NCI-H1436 (cell line): ENCODE measurements at regions not wholly inside any gene's neighbourhood (a gene's known extent, or its start where the extent isn't known, plus 50 kb on each side); places are given as distances from the start of the nearest gene placed in this dataset.
"Not testable (repeated sequence)": the region's sequence is repeated elsewhere in the genome, so short reads cannot be mapped to it uniquely, and the experiment has no call there.

Experiments used
- DNase-seq: peaks from one replicate; lab custom pipeline; 2025; lab: John Stamatoyannopoulos, UW

DNA sequence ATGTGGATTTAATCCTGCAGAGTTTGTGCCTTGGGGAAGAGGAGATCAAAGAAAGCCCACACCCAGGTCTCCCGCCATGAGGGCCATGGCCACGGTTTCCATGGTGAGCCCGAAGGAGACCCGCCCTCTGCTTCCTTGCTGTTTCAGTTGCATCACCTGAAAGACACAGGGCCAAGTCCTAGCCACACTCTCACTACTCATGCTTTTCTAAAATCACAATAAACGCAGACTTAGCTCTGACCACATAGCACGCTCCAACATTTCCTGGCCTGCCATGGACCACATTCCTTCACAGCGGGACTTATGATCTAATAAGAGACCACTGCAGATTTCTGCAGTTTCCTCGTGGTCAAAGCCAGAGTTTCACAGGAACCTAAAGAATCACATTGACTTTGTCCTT is 426.0 kb upstream of the NR3C2 start:
- no peak for DNase-seq

DNA sequence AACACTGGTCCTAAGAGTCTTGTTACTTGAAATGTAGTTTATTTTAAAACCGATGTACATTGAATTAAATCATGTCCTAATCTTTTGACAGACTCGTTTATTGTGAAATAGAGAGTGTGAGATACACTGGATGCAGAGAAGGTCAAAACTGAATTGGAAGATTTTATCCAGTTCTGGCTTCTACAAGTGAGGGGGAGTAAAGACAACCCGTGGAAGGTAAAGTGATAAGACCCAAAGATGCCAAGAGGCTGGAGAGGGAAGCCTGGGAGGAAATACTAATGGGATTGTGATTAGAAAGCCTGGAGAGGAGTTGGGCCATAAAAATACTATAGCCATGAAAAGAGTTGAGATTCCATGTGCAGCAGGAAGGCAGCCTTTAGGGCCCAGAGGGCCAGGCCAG is 424.5 kb upstream of the NR3C2 start:
- DNase-seq: no peak

GRCh38 chr4:148857973-148858534 is 415.8 kb upstream of the NR3C2 start:
- DNase-seq: no peak

GRCh38 chr4:148857239-148857972 is 415.2 kb upstream of the NR3C2 start:
- no peak for DNase-seq

GRCh38 chr4:148854203-148854602 is 412.0 kb upstream of the NR3C2 start:
- DNase-seq: no peak

GRCh38 chr4:148852092-148852699 is 410.0 kb upstream of the NR3C2 start:
- no peak for DNase-seq

GRCh38 chr4:148850257-148850995 is 408.2 kb upstream of the NR3C2 start:
- no peak for DNase-seq

DNA sequence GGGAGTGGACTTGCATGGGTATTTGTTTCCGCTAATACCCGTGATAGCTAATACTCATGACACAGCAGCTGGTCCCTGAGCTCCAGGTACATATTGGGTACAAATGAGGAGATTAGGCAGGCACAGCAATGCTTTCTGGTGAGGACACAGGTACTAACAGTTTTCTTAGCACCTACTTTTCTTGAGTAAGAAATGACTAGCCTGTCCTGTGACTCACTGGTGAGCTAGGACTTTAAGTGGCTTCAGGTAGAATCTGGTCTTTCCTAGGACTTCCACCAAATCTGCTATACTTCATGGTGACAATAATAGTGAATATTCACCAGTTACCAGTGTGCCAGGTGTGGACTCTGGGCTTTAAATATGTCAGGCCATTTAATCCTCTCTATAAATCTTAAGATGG is 407.4 kb upstream of the NR3C2 start:
- no peak for DNase-seq

DNA sequence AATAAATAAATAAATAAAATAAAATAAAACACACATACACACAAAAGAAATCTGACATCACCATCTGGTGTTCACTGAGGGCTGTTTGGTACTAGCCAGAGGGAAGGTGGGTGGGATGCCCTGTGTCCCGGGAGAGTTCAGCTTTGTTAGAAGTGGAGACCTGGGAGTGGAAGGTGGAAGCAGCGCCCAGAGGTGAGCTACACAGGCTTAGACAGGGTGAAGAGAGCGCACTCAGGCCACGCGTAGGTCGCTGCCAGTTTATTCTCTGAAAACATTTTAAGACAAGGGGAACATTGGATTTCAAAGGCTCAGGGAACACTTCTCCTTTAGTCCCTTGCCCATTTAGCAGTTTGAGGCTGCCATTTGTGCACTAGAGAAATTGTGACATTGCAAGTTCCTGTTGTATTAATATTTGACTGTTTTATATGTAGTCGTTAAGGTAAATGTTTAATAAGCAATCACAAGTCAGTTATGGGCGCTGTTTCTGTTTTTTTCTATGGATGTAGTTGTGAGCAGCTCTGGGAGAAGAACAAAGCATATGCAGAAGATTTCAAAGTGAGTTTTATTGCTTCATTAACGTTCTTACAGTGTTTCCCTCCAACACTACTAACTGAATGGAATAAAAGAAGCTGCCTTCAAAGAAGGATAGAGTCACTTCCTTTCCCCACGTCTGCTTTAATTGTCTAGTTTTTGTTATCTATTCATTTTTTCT is 405.5 kb upstream of the NR3C2 start:
- no peak for DNase-seq

GRCh38 chr4:148845609-148846008 is 403.4 kb upstream of the NR3C2 start:
- no peak for DNase-seq

DNA sequence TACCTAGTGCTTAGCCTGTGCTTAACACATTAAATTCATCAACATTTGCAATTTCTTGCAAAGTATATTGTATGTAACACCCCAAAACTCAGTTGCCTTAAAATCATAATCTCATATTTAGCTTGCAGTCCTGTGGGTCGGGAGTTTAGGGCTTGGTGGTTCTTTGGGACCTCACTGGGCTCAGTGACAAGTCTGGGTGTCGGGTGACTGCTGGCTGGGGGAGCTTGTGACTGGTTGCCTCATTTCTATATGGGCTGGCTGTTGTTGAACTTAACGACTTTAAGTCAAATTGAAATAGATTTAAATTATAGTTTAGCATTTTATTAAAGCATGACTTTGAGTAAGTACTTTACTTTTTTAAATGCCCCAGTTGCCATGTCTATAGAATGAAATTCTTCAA is 401.4 kb upstream of the NR3C2 start:
- DNase-seq: no peak

- DNase-seq: no peak
These were observed 400.6 kb upstream of the NR3C2 start for GRCh38 chr4:148842843-148843242.

DNA sequence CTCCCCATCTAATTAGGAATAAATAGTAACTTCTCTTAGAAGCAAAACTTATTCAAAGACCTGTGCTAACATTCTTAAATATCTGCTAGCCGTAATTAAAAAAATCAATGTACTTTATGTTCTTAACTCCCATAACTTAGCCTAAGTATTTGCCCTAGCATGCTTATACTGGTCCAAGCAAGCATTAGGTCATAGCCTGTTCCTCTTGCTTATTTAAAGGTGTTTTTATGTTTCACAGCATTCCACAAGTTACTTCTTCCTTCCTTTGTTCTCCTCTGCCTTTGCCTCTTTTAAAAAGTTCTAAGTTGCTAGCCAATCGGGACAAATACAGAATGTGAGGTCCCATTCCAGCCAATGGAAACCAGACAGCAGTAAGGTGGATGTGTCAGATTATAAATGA is 395.4 kb upstream of the NR3C2 start:
- DNase-seq: not testable (repeated sequence)

DNA sequence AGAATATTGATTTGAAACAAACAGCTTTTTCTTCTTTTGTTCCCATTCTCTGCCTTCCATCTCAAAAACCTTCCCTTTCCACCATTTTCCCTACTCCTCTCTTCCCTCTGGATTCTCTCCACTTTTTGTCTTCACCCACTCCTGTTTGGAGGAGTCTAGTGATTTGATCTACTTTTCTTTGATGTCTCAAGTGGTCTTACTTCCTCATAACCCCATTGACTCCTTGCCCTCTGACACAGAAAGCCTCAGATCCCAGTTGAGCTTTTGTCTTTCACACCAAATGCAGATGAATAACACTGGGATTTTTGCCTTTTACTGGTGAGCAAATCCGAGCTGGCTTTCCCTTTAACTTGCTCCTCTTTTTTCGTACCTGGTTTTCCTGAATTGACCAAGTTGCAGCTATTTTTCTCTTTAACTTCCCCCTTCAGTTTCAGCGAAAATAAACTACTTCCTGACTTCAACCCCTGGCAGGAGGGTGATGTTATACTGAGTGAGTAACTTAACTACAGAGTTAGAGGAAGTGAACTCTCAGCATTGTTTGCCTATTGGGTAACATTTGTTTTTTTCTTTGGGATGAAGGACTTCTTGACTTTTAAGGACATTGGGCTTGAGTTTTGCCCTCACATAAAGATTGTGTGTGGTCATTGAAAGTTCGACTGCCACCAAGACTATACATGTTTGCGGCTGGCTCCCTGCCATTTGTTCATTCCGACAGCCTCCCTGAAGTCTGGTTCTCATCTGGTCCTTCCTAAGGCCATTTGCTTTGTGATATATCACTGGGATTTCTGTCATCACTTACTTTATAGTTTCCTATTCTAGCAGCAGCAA is 392.8 kb upstream of the NR3C2 start:
- DNase-seq: no peak

GRCh38 chr4:148831945-148832344 is 389.7 kb upstream of the NR3C2 start:
- DNase-seq: no peak

DNA sequence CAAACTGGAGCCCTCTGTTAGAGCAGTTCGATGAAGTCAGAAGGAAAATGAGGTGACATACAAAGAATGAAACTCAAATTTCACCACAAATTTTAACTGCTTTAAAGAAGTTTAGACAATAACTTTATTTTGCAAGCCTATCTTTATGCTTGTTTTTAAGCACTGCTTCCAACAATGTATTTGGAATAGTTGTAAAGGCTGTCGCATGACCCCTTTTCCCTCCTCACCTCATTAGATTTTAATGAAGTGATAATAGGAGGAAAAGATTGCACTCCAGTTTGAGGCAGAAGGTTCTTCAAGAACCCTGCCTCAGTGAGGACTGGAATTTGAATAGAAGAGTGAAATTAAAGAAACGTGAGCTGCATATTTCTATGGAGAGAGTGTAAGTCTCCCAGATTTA is 386.1 kb upstream of the NR3C2 start:
- no peak for DNase-seq

- no peak for DNase-seq
These were observed 385.6 kb upstream of the NR3C2 start for GRCh38 chr4:148827781-148828180.

DNA sequence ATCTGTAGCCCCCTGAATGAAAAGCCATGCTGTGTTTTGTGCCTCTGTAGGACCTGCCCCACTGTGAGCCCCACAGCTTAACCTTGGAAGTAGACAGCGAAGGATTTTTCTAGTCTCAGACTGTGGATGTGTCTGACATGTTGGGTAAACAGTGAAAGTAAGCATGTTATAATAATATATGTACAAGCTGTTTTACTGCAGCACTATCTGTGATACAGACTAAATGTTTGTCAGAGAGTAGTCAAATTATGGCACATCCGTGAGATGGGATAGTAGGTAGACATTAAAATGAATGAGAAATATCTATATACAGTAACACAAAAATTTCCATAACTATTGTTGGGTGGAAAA is 381.2 kb upstream of the NR3C2 start:
- DNase-seq: no peak

- DNase-seq: no peak
These were observed 380.6 kb upstream of the NR3C2 start for GRCh38 chr4:148822572-148823418.

DNA sequence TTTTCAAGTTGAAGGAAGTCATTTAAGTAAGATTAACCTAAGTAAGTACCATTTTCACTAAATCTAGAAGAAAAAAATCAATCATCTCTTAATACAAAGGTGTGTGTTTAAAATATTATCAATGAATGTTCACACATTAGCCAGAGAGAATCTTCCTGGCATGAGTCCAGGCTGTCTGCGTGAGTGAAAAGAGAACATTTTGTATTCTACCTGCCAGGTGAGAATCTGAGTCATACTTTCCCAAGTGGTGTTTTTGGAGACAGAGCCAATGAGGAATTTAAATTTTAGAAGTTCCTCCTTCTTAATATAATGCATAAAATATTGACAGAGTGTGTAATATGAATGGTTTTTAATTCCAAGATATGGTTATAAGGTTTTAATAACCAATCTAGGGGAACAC is 371.8 kb upstream of the NR3C2 start:
- DNase-seq: no peak

- no peak for DNase-seq
These were observed 371.1 kb upstream of the NR3C2 start for GRCh38 chr4:148813289-148813688.
